HL-60 (cell line): ENCODE measurements at regions not wholly inside any gene's neighbourhood (a gene's known extent, or its start where the extent isn't known, plus 50 kb on each side); places are given as distances from the start of the nearest gene placed in this dataset.

Source experiments
- DNase-seq, 2 experiments: peaks; one replicate each; pipeline ENCODE4 v3.0.0-alpha.2; 2010 to 2020; ENCODE audit warnings: low read depth in 1 of 2, low spot score in 1 of 2
- H3K27ac ChIP-seq: fragments of 250-450 bp; sonication (Bioruptor Pico); replicated peaks from 2 replicates; pipeline ENCODE4 v1.5.1; 2020; ENCODE audit warnings: mild to moderate bottlenecking, moderate library complexity
- H3K27me3 ChIP-seq: fragments of 250-450 bp; sonication (Bioruptor Pico); 2 replicates; pipeline ENCODE4 v1.5.1; 2021; ENCODE audit warnings: mild to moderate bottlenecking, moderate library complexity; ENCODE audit not compliant: insufficient read depth, poor library complexity, severe bottlenecking
- H3K4me3 ChIP-seq: replicated peaks from 2 replicates; pipeline ENCODE4 v1.5.1; 2011; ENCODE audit warnings: mild to moderate bottlenecking, control low read depth, low read length; ENCODE audit not compliant: insufficient read depth
- CTCF ChIP-seq: IDR thresholded peaks from one replicate; pipeline ENCODE4 v1.5.1; 2011; ENCODE audit warnings: low read length, control low read depth, inconsistent platforms; ENCODE audit not compliant: insufficient read depth
- GABPA ChIP-seq: IDR thresholded peaks from 2 replicates; pipeline ENCODE4 v1.6.1; 2012; ENCODE audit warnings: low read depth
- POLR2AphosphoS5 ChIP-seq: IDR thresholded peaks from 2 replicates; pipeline ENCODE4 v1.6.1; 2012; ENCODE audit warnings: low read depth
- REST ChIP-seq: IDR thresholded peaks from 2 replicates; pipeline ENCODE4 v1.6.1; 2012; ENCODE audit warnings: low read depth; ENCODE audit not compliant: insufficient replicate concordance
- SPI1 ChIP-seq: IDR thresholded peaks from 2 replicates; pipeline ENCODE4 v1.6.1; 2012; ENCODE audit warnings: low read depth, mild to moderate bottlenecking, borderline replicate concordance

- peaks cover 6% of the 10 kb centered on the region for H3K27me3 ChIP-seq
- no peak for DNase-seq
- TF ChIP-seq POLR2AphosphoS5 (no peak), REST (no peak)
- H3K4me3 ChIP-seq, result no peak overlapping the region
- no peak overlapping the region for H3K27ac ChIP-seq
Observed at GRCh38 chr10:117640406-117640805, 97.9 kb downstream of the EMX2 start.

- no peak overlapping the region for H3K4me3 ChIP-seq
- H3K27ac ChIP-seq, result no peak overlapping the region
- TF ChIP-seq GABPA (no peak), CTCF (no peak), REST (no peak), POLR2AphosphoS5 (no peak), SPI1 (no peak)
- DNase-seq, result no peak
- H3K27me3 ChIP-seq, result no peaks in the 10 kb centered on the region
Observed at GRCh38 chr10:117646718-117647117, 104.2 kb downstream of the EMX2 start.

GRCh38 chr10:117647306-117647705 is 104.8 kb downstream of the EMX2 start:
- Histone ChIP-seq H3K27me3 (no peaks in the 10 kb centered on the region), H3K4me3 (no peak overlapping the region), H3K27ac (no peak overlapping the region)
- TF ChIP-seq REST, result no peak
- no peak for TF ChIP-seq SPI1
- DNase-seq, result no peak

GRCh38 chr10:117651121-117651520 is 108.6 kb downstream of the EMX2 start:
- TF ChIP-seq GABPA (no peak), POLR2AphosphoS5 (no peak), SPI1 (no peak), REST (no peak), CTCF (no peak)

More at GRCh38 chr10:117651121-117651520, 108.6 kb downstream of the EMX2 start:
- peaks cover 3% of the 10 kb centered on the region for H3K27me3 ChIP-seq
- no peak overlapping the region for H3K4me3 ChIP-seq
- no peak overlapping the region for H3K27ac ChIP-seq
- DNase-seq, result no peak
